PC-9 (cell line): ENCODE measurements at regions not wholly inside any gene's neighbourhood (a gene's known extent, or its start where the extent isn't known, plus 50 kb on each side); places are given as distances from the start of the nearest gene placed in this dataset.

Experiments
- BruUV-seq: library from RNA; stranded (reverse); fragments of 400-500 nt; replicated peaks from 2 replicates; lab custom pipeline; 2021; lab: Mats Ljungman, UMichigan
- CTCF ChIA-PET: fragments of 300-600 bp; sonication (Branson Sonifier 250); formaldehyde crosslinking; loops from one replicate; lab custom pipeline; 2022; ENCODE audit warnings: antibody characterized with exemption; lab: Charles Lee
- POLR2A ChIA-PET: fragments of 300-600 bp; sonication (Branson Sonifier 250); formaldehyde crosslinking; loops from one replicate; lab custom pipeline; 2022; ENCODE audit warnings: antibody characterized with exemption; ENCODE audit not compliant: unreplicated experiment; lab: Charles Lee
- DNase-seq, 2 experiments: peaks; one replicate each; pipeline versions ENCODE4 v3.0.0 to v3.0.0-alpha.2; 2015 to 2022; ENCODE audit warnings: mixed read lengths in 1 of 2
- H2AFZ ChIP-seq: fragments of 200-600 bp; sonication (generic); 2 replicates; pipeline ENCODE4 v1.8.1; 2017; ENCODE audit warnings: antibody characterized with exemption
- H3F3A ChIP-seq: fragments of 200-600 bp; sonication (generic); 2 replicates; pipeline ENCODE4 v1.8.1; 2017; ENCODE audit warnings: antibody characterized with exemption, mild to moderate bottlenecking, low read depth; ENCODE audit not compliant: insufficient read depth
- H3K27ac ChIP-seq: fragments of 200-600 bp; sonication (generic); 2 replicates; pipeline ENCODE4 v1.6.1; 2016; ENCODE audit warnings: mixed run types
- H3K27me3 ChIP-seq: fragments of 200-600 bp; sonication (generic); 2 replicates; pipeline ENCODE4 v1.6.1; 2016; ENCODE audit warnings: low read depth, mixed run types; ENCODE audit not compliant: insufficient read depth
- H3K36me3 ChIP-seq: fragments of 200-600 bp; sonication (generic); 2 replicates; pipeline ENCODE4 v1.6.1; 2016; ENCODE audit warnings: low read depth, mixed run types
- H3K4me1 ChIP-seq: fragments of 200-600 bp; sonication (generic); replicated peaks from 2 replicates; pipeline ENCODE4 v1.6.1; 2016; ENCODE audit warnings: mixed run types; ENCODE audit not compliant: insufficient read depth
- H3K4me2 ChIP-seq: fragments of 200-600 bp; sonication (generic); 2 replicates; pipeline ENCODE4 v1.6.1; 2017; ENCODE audit warnings: mixed run types
- H3K4me3 ChIP-seq: fragments of 200-600 bp; sonication (generic); 2 replicates; pipeline ENCODE4 v1.6.1; 2016; ENCODE audit warnings: mixed run types
- H3K79me2 ChIP-seq: fragments of 200-600 bp; sonication (generic); 2 replicates; pipeline ENCODE4 v1.6.1; 2017; ENCODE audit warnings: low read depth, mixed run types
- H3K9me2 ChIP-seq: fragments of 200-600 bp; sonication (generic); 2 replicates; pipeline ENCODE4 v1.8.1; 2017; ENCODE audit warnings: mild to moderate bottlenecking; ENCODE audit not compliant: insufficient read depth
- H3K9me3 ChIP-seq: fragments of 200-600 bp; sonication (generic); 2 replicates; pipeline ENCODE4 v1.8.1; 2016; ENCODE audit warnings: low read depth; ENCODE audit not compliant: insufficient read depth
- H4K20me1 ChIP-seq: fragments of 200-600 bp; sonication (generic); 2 replicates; pipeline ENCODE4 v1.8.1; 2017; ENCODE audit not compliant: insufficient read depth
- EZH2 ChIP-seq: fragments of 200-600 bp; sonication (generic); IDR thresholded peaks from 2 replicates; pipeline ENCODE4 v1.8.0; 2017; ENCODE audit warnings: antibody characterized with exemption, low read depth
- intact Hi-C: fragments of 100-400 bp; cut with micrococcal nuclease; formaldehyde crosslinking; loops from one replicate; pipeline ENCODE4 v1.10.0; 2022; ENCODE audit not compliant: unreplicated experiment
- TF ChIP-seq, protein P1 (sequence below): fragments of 200-600 bp; sonication (generic); conservative IDR thresholded peaks from 2 replicates; pipeline ENCODE4 v1.6.1; 2017; ENCODE audit warnings: mixed run types, antibody characterized with exemption, mild to moderate bottlenecking, moderate library complexity

GRCh38 chr5:167753725-167754490 is 537.5 kb upstream of the WWC1 start:
- Histone ChIP-seq H3K4me3 (no peak overlapping the region), H3K4me2 (no peak overlapping the region), H3K9me3 (0 out of 2 replicates have a peak, but pooled peaks cover 5% of the 10 kb centered on the region), H3K9me2 (no peaks in the 10 kb centered on the region), H2AFZ (no peak overlapping the region), H3K27ac (no peak overlapping the region), H4K20me1 (no peaks in the 10 kb centered on the region), H3K27me3 (no peaks in the 10 kb centered on the region), H3K36me3 (no peaks in the 10 kb centered on the region), H3K79me2 (no peaks in the 10 kb centered on the region), H3K4me1 (peaks cover 8% of the 10 kb centered on the region), H3F3A (peaks cover 4% of the 10 kb centered on the region; the same call in 1 of the 2 replicates)
- ChIA-PET POLR2A (no interaction called here), CTCF (no interaction called here)
- no peak for DNase-seq
- intact Hi-C loops: no loop called here
- TF ChIP-seq, protein P1, sequence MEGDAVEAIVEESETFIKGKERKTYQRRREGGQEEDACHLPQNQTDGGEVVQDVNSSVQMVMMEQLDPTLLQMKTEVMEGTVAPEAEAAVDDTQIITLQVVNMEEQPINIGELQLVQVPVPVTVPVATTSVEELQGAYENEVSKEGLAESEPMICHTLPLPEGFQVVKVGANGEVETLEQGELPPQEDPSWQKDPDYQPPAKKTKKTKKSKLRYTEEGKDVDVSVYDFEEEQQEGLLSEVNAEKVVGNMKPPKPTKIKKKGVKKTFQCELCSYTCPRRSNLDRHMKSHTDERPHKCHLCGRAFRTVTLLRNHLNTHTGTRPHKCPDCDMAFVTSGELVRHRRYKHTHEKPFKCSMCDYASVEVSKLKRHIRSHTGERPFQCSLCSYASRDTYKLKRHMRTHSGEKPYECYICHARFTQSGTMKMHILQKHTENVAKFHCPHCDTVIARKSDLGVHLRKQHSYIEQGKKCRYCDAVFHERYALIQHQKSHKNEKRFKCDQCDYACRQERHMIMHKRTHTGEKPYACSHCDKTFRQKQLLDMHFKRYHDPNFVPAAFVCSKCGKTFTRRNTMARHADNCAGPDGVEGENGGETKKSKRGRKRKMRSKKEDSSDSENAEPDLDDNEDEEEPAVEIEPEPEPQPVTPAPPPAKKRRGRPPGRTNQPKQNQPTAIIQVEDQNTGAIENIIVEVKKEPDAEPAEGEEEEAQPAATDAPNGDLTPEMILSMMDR: no peak
- TF ChIP-seq EZH2: no peak
- BruUV-seq: no TSS peak

DNA sequence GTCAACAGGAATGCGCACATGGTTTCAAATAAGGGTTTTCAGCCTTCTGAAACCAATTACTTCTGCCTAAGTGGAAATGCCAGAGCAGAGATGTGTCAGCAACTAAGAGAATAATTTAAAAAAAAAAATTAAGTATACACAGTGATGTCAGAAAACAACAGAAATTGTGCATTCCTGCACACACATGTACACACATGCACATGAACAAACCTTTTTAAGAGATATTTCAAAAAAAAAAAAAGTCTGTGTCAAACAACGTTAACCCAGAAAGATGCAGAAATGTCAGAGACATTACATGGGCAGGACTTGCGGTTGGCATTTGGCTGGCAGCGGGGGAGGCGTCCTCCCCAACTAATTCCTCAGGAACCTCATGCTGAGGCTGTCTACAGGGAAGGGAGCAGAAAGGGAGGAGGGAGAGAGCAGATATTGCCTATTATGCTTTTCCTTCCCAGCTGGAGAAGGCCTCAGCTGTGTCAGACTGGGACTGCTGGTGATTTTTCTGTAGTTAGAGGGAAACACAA is 536.9 kb upstream of the WWC1 start:
- Histone ChIP-seq H3K79me2 (no peaks in the 10 kb centered on the region), H2AFZ (no peak overlapping the region), H3K36me3 (no peaks in the 10 kb centered on the region), H3K4me2 (no peak overlapping the region), H3K4me1 (peaks cover 13% of the 10 kb centered on the region), H3K27me3 (no peaks in the 10 kb centered on the region), H3K9me2 (no peaks in the 10 kb centered on the region), H4K20me1 (no peaks in the 10 kb centered on the region), H3F3A (peaks cover 9% of the 10 kb centered on the region; the same call in 1 of the 2 replicates), H3K27ac (no peak overlapping the region), H3K9me3 (0 out of 2 replicates have a peak, but pooled peaks cover 5% of the 10 kb centered on the region), H3K4me3 (no peak overlapping the region)
- ChIA-PET CTCF (no interaction called here), POLR2A (no interaction called here)
- intact Hi-C loops: no loop called here
- BruUV-seq: no TSS peak
- no peak for TF ChIP-seq EZH2
- TF ChIP-seq, protein P1: no peak
- no peak for DNase-seq

DNA sequence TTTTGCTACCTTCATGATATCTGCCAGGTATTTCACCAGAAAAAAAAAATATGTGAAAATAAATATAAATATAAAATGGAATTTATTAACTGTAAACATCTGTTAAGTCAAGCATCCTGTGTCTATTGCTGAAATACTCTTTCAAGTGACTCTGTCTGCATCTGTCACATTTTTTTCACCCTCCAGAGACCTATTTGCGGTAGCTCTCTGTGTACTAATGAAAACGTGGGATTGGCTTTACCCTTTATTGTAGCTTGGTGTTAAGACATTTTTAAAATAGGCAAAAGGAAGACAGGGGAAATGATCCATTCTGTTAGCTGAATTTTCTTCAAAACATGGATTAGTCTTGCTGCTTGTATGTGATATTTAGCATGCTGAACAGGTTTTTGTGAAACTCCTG is 536.0 kb upstream of the WWC1 start:
- CTCF ChIA-PET: no interaction called here

More for the DNA sequence above, 536.0 kb upstream of the WWC1 start:
- H3K4me1 ChIP-seq: peaks cover 20% of the 10 kb centered on the region
- H3K27me3 ChIP-seq: no peaks in the 10 kb centered on the region
- POLR2A ChIA-PET: no interaction called here
- no peak for DNase-seq
- no peaks in the 10 kb centered on the region for H3K9me2 ChIP-seq
- H3K4me3 ChIP-seq: no peak overlapping the region
- TF ChIP-seq EZH2: no peak
- TF ChIP-seq, protein P1: no peak
- no TSS peak for BruUV-seq
- H3K4me2 ChIP-seq: no peak overlapping the region
- H3K79me2 ChIP-seq: no peaks in the 10 kb centered on the region
- H3K36me3 ChIP-seq: no peaks in the 10 kb centered on the region
- H2AFZ ChIP-seq: no peak overlapping the region
- intact Hi-C loops: no loop called here
- H3F3A ChIP-seq: peaks cover 17% of the 10 kb centered on the region; the same call in 1 of the 2 replicates
- no peak overlapping the region for H3K27ac ChIP-seq
- no peaks in the 10 kb centered on the region for H4K20me1 ChIP-seq
- 0 out of 2 replicates have a peak, but pooled peaks cover 5% of the 10 kb centered on the region for H3K9me3 ChIP-seq
